ENCODE measurements at regions not wholly inside any gene's neighbourhood (a gene's known extent, or its start where the extent isn't known, plus 50 kb on each side); places are given as distances from the start of the nearest gene placed in this dataset.

- intact Hi-C loops (cut with micrococcal nuclease): no loop called here
- no peaks in the 10 kb centered on the region for H3K9me3 Mint-ChIP-seq
- H3K4me1 ChIP-seq (ENCODE audit: control insufficient read depth in 1 of 2, insufficient read depth in 2 of 2, low read length in 2 of 2): peaks cover 8 to 14% of the 10 kb centered on the region in 2 donors
- no peaks in the 10 kb centered on the region for H3K79me2 ChIP-seq (ENCODE audit: insufficient read depth, low read length)
- H3K9me3 ChIP-seq (replicated peaks in 1 of 2; ENCODE audit: control insufficient read depth in 1 of 2, insufficient read depth in 1 of 2, low read length in 2 of 2): no peaks in the 10 kb centered on the region
- no peaks in the 10 kb centered on the region for H3K27me3 ChIP-seq (ENCODE audit: control insufficient read depth in 2 of 2, insufficient read depth in 2 of 2, low read length in 2 of 2)
- H2AFZ ChIP-seq (ENCODE audit: insufficient read depth, low read depth, low read length, poor library complexity, severe bottlenecking): no peak overlapping the region
- 88% methylated on average over 10 of the region's 11 CpGs for WGBS (ENCODE audit: insufficient coverage)
- no peak for DNase-seq
- H3K9ac ChIP-seq (ENCODE audit: insufficient read depth, low read length, poor library complexity, severe bottlenecking): no peak overlapping the region
- TF ChIP-seq CTCF (IDR thresholded peaks at IDR 0.05): no peak
- no peaks in the 10 kb centered on the region for H4K20me1 ChIP-seq (ENCODE audit: insufficient read depth, low read length)
- H3K4me1 Mint-ChIP-seq: peaks cover 24% of the 10 kb centered on the region
- H3K27ac Mint-ChIP-seq: no peak overlapping the region
- H3K36me3 Mint-ChIP-seq: no peaks in the 10 kb centered on the region
- H3K36me3 ChIP-seq (replicated peaks in 1 of 2; ENCODE audit: control insufficient read depth in 1 of 2, insufficient read depth in 2 of 2, low read length in 2 of 2): no peaks in the 10 kb centered on the region
- H3K4me2 ChIP-seq (replicated peaks; ENCODE audit: extremely low read depth, low read length, poor library complexity, severe bottlenecking): no peak overlapping the region
- H3K27me3 Mint-ChIP-seq (ENCODE audit: low read depth in 3 of 3): peaks cover 0 to 4% (median 1%) of the 10 kb centered on the region in 3 donors
- no peak overlapping the region for H3K4me3 Mint-ChIP-seq
- no peak overlapping the region for H3K4me3 ChIP-seq (replicated peaks in 1 of 3; ENCODE audit: low read depth in 2 of 3, low read length in 3 of 3)
- no peak overlapping the region for H3K27ac ChIP-seq (ENCODE audit: low read depth in 1 of 2, low read length in 2 of 2)
Measured at GRCh38 chr9:89969881-89970639, 365.2 kb downstream of the GADD45G start.

DNA sequence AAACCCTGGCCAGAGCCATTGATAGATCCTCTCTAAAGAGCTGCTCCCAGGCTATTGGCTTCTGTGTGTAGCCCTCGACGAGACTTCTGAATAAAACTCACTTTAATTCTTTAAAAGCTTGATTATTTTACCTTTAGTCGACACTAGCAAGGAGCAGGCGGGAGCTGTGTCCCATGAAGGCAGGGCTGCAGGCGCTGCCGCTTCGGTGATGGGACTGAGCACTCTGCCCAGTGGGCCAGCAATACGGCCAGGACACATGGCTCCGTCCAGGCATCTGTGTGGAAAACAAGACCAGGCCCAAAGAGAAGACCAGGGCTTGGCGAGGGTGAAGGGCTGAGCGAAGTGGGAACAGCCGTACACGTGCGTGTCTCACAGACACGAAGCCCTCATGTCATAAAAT, 365.9 kb downstream of the GADD45G start:
- Histone ChIP-seq H3K9ac (ENCODE audit: insufficient read depth, low read length, poor library complexity, severe bottlenecking) (no peak overlapping the region), H3K4me2 (replicated peaks; ENCODE audit: extremely low read depth, low read length, poor library complexity, severe bottlenecking) (no peak overlapping the region), H4K20me1 (ENCODE audit: insufficient read depth, low read length) (no peaks in the 10 kb centered on the region), H3K36me3 (replicated peaks in 1 of 2; ENCODE audit: control insufficient read depth in 1 of 2, insufficient read depth in 2 of 2, low read length in 2 of 2) (no peaks in the 10 kb centered on the region), H3K4me1 (ENCODE audit: control insufficient read depth in 1 of 2, insufficient read depth in 2 of 2, low read length in 2 of 2) (peaks cover 10 to 21% of the 10 kb centered on the region in 2 donors), H3K4me3 (replicated peaks in 1 of 3; ENCODE audit: low read depth in 2 of 3, low read length in 3 of 3) (no peak overlapping the region), H3K27me3 (ENCODE audit: control insufficient read depth in 2 of 2, insufficient read depth in 2 of 2, low read length in 2 of 2) (no peaks in the 10 kb centered on the region), H3K79me2 (ENCODE audit: insufficient read depth, low read length) (no peaks in the 10 kb centered on the region), H2AFZ (ENCODE audit: insufficient read depth, low read depth, low read length, poor library complexity, severe bottlenecking) (no peak overlapping the region), H3K9me3 (replicated peaks in 1 of 2; ENCODE audit: control insufficient read depth in 1 of 2, insufficient read depth in 1 of 2, low read length in 2 of 2) (no peaks in the 10 kb centered on the region), H3K27ac (ENCODE audit: low read depth in 1 of 2, low read length in 2 of 2) (no peak overlapping the region)
- Mint-ChIP-seq H3K4me3 (no peak overlapping the region), H3K27me3 (ENCODE audit: low read depth in 3 of 3) (peaks cover 0 to 4% (median 1%) of the 10 kb centered on the region in 3 donors), H3K27ac (no peak overlapping the region), H3K36me3 (no peaks in the 10 kb centered on the region), H3K9me3 (no peaks in the 10 kb centered on the region), H3K4me1 (peaks cover 30% of the 10 kb centered on the region)
- 96% methylated on average over 15 of the region's 15 CpGs for WGBS (ENCODE audit: insufficient coverage)
- TF ChIP-seq CTCF (IDR thresholded peaks at IDR 0.05): no peak
- intact Hi-C loops (cut with micrococcal nuclease): no loop called here
- DNase-seq: no peak
